ENCODE measurements at regions not wholly inside any gene's neighbourhood (a gene's known extent, or its start where the extent isn't known, plus 50 kb on each side); places are given as distances from the start of the nearest gene placed in this dataset.

DNA sequence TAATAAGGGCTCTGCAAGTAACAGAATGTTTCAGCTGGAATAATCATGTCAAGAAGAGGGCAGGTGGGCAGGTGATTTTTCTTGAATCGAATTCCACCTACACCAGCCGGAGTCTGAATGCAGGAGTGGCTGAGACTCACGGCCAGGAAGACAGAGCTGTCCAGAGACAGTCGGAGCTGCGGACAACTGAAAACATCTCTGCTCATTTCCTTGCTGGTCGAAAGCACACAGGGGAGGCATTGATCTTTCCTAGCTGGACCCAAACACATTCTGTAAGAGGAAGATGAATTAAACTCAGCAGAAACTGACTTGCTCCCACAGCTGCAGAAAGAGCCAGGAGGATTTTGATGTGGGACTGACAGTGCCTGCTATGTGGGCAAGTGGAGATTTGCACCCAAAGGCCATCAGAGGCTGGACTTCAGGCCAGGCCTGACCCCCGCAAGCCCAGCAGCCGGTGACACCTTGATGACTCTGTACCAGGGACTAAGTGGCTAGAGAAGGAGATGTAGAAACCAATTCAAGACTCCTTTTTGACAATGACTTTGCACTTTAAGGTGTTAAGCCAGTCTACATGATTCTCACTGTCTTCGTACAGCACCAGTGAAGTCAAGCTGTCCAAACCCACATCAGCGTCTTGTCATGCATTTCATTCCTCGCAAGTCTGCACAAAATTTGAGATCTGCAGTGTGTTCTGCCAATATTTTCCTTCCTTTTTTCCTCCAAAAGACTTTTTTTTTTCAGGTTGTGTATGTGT lies 169.4 kb downstream of the TEX36 start:
- TF ChIP-seq, protein P1, sequence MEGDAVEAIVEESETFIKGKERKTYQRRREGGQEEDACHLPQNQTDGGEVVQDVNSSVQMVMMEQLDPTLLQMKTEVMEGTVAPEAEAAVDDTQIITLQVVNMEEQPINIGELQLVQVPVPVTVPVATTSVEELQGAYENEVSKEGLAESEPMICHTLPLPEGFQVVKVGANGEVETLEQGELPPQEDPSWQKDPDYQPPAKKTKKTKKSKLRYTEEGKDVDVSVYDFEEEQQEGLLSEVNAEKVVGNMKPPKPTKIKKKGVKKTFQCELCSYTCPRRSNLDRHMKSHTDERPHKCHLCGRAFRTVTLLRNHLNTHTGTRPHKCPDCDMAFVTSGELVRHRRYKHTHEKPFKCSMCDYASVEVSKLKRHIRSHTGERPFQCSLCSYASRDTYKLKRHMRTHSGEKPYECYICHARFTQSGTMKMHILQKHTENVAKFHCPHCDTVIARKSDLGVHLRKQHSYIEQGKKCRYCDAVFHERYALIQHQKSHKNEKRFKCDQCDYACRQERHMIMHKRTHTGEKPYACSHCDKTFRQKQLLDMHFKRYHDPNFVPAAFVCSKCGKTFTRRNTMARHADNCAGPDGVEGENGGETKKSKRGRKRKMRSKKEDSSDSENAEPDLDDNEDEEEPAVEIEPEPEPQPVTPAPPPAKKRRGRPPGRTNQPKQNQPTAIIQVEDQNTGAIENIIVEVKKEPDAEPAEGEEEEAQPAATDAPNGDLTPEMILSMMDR (IDR thresholded peaks at IDR 0.05): no peak
- Mint-ChIP-seq H3K9me3 (ENCODE audit: unreplicated experiment) (no peaks in the 10 kb centered on the region), H3K4me3 (ENCODE audit: unreplicated experiment) (no peak overlapping the region), H3K27ac (ENCODE audit: unreplicated experiment) (no peak overlapping the region), H3K27me3 (ENCODE audit: unreplicated experiment) (peaks cover 16% of the 10 kb centered on the region), H3K4me1 (ENCODE audit: unreplicated experiment) (no peaks in the 10 kb centered on the region), H3K36me3 (ENCODE audit: unreplicated experiment) (no peaks in the 10 kb centered on the region)
- DNase-seq (ENCODE audit: extremely low spot score, unreplicated experiment): no peak

DNA sequence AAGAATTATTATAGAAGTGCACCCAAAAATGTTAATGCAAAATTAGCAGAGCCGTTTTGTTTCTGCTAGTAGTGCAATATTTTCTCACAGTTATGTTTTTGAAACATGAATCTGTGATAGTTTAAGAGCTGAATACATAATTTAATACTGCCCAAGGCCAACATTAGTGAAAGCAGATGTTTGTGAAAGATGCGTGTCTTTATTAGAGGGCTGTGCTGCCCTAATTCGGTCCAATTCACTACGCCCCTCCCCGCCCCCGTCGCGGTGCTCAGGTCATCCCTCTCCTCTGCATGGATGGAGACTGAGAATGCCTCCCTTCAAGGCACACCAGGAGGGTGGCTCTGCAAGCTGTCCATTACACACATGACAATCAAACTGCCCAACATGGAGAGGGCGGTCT lies 172.0 kb downstream of the TEX36 start:
- H3K4me3 Mint-ChIP-seq (ENCODE audit: unreplicated experiment): no peak overlapping the region
- no peaks in the 10 kb centered on the region for H3K36me3 Mint-ChIP-seq (ENCODE audit: unreplicated experiment)
- no peaks in the 10 kb centered on the region for H3K4me1 Mint-ChIP-seq (ENCODE audit: unreplicated experiment)
- H3K27ac Mint-ChIP-seq (ENCODE audit: unreplicated experiment): no peak overlapping the region
- DNase-seq (ENCODE audit: extremely low spot score, unreplicated experiment): no peak
- no peaks in the 10 kb centered on the region for H3K9me3 Mint-ChIP-seq (ENCODE audit: unreplicated experiment)
- TF ChIP-seq, protein P1 (IDR thresholded peaks at IDR 0.05): no peak
- peaks cover 20% of the 10 kb centered on the region for H3K27me3 Mint-ChIP-seq (ENCODE audit: unreplicated experiment)

DNA sequence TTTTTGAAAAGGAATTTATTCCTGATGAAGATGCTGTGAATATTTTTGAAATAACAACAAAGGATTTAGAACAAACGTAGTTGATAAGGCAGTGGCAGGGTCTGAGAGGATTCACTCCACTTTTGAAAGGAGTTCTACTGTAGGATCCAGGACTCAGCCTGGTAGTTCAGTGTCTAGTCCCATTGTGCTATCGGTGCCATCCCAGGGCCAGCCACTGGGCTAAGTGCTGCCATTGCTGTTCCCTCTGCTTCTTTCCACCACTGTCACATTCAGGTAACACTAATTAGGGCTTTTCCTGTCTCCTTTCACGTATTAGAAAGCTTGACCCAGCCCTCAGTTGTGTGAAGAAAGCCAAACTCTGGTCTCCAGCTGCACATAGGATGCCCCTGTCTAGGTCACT lies 177.3 kb downstream of the TEX36 start:
- peaks cover 11% of the 10 kb centered on the region for H3K27me3 Mint-ChIP-seq (ENCODE audit: unreplicated experiment)
- no peak overlapping the region for H3K27ac Mint-ChIP-seq (ENCODE audit: unreplicated experiment)
- TF ChIP-seq, protein P1 (IDR thresholded peaks at IDR 0.05): no peak

DNA sequence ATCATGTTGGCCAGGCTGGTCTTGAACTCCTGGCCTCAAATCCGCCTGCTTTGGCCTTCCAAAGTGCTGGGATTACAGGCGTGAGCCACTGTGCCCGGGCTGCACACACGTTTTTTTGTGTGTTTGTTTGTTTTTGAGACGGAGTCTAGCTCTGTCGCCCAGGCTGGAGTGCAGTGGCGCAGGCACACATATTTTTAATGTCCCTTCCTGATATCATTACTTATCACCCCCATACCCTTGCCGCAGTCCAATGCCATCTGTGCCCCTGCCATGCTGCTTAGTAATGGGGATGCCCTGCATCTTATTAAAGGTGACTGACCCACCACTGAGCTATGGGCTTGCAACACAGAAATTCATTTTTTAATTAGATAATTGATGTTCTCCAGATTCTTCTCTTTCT lies 180.7 kb downstream of the TEX36 start:
- no peaks in the 10 kb centered on the region for H3K9me3 Mint-ChIP-seq (ENCODE audit: unreplicated experiment)
- H3K27ac Mint-ChIP-seq (ENCODE audit: unreplicated experiment): no peak overlapping the region
- TF ChIP-seq, protein P1 (IDR thresholded peaks at IDR 0.05): no peak
- H3K27me3 Mint-ChIP-seq (ENCODE audit: unreplicated experiment): peaks cover 10% of the 10 kb centered on the region
- H3K4me3 Mint-ChIP-seq (ENCODE audit: unreplicated experiment): no peak overlapping the region
- DNase-seq (ENCODE audit: extremely low spot score, unreplicated experiment): no peak
- no peaks in the 10 kb centered on the region for H3K36me3 Mint-ChIP-seq (ENCODE audit: unreplicated experiment)
- H3K4me1 Mint-ChIP-seq (ENCODE audit: unreplicated experiment): no peaks in the 10 kb centered on the region

More for the DNA sequence above, 177.3 kb downstream of the TEX36 start:
- Mint-ChIP-seq H3K36me3 (ENCODE audit: unreplicated experiment) (no peaks in the 10 kb centered on the region), H3K4me1 (ENCODE audit: unreplicated experiment) (no peaks in the 10 kb centered on the region), H3K4me3 (ENCODE audit: unreplicated experiment) (no peak overlapping the region), H3K9me3 (ENCODE audit: unreplicated experiment) (no peaks in the 10 kb centered on the region)
- no peak for DNase-seq (ENCODE audit: extremely low spot score, unreplicated experiment)

DNA sequence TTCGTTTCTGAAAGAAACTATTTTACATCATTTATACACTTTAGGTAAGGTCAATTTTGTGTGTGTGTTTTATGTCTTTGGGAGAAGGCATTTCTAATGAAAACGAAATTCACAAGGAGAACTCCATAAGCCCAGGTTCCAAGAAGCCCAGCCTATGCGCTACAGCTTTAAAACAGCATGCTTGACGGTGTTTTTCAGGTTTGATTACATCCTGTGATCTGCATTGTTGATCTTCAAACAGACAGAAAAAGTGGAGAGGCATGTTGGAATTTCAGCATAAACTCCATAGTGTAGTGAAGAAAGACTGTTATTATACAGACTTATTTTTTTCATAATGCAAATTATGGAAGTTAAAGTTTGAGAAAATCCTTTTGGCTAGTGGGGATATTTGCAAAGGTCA lies 187.6 kb downstream of the TEX36 start:
- Mint-ChIP-seq H3K9me3 (ENCODE audit: unreplicated experiment) (no peaks in the 10 kb centered on the region), H3K36me3 (ENCODE audit: unreplicated experiment) (no peaks in the 10 kb centered on the region), H3K27ac (ENCODE audit: unreplicated experiment) (no peak overlapping the region), H3K4me3 (ENCODE audit: unreplicated experiment) (no peak overlapping the region), H3K27me3 (ENCODE audit: unreplicated experiment) (peaks cover 13% of the 10 kb centered on the region), H3K4me1 (ENCODE audit: unreplicated experiment) (no peaks in the 10 kb centered on the region)
- DNase-seq (ENCODE audit: extremely low spot score, unreplicated experiment): no peak
- TF ChIP-seq, protein P1 (IDR thresholded peaks at IDR 0.05): no peak
